ENCODE measurements at regions not wholly inside any gene's neighbourhood (a gene's known extent, or its start where the extent isn't known, plus 50 kb on each side); places are given as distances from the start of the nearest gene placed in this dataset.

GRCh38 chr6:21381331-21381963 lies 212.1 kb upstream of the SOX4 start:
- DNase-seq, result no peak

DNA sequence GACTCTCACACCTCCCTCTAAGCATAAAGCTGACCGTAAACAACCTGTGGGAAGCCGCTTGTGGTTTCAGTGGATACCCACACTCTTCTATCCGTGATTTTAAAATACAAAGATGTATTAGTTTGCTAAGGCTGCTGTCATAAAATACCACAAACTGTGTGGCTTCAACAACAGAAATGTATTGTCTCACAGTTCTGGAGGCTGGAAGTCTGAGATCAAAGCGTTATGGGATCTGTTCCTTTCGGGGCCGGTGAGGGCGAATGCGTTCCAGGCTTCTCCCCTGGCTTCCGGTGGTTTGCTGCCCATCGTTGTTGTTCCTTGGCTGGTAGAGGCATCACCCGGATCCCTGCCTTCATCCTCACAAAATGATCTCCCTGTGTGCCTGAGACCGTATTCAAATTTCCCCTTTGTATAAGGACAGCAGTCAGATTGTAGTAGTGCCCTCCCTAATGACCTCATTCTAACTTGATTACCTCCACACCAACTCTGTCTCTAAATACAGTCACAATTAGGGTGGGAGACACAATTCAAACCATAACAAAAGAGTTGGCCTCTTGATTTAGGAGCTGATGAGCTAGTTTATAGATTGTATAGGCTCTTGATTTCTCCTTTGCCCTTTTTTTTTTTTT lies 210.6 kb upstream of the SOX4 start:
- no peak for DNase-seq

DNA sequence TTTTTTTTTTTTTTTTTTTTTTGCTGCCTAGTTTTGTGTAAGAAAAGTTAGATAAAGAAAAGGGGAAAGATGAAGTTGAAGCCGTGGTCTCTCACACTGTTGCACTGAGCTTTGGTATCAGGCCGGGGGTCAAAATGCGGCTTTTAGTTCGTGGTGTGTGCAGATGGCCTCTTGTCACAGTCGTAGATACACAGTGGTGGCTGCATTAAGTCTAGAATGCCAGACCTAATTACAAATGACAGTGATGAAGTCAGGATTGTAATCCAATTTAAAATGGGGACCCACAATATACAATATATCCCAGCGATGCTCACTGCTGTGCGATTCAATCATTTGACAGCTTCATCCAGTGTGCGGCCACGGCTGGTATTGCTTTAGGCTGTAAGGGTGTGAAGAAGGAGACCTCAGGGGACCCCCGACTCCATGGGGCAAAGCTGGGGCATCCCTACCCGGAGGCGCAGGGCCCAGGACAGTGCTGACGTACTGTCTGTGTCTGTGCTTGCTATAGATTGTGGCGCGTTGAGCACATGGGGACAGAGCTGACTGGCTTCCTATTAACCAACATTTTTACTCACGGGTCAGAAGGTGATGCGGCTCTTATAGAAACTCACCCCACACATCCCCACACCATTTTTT lies 210.0 kb upstream of the SOX4 start:
- no peak for DNase-seq

GRCh38 chr6:21384216-21384615 lies 209.3 kb upstream of the SOX4 start:
- no peak for DNase-seq

DNA sequence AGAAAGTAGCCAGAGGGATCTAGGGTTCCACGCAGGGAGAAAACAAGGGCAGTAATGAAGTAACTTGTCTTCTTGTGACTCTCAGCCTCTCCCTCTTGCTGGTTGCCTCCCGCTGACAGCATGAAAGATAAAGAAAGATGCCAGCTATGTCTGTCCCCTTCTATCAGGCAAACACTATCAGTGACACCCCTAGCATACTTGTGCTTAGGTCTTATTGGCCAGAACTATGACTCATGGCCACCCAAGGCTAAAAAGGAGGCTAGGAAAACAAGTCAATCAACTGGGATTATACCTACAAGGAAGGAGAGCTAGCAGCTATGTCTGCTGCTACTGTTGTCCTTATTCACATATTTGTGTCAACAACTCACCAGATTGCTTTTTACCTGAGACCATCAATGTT lies 206.8 kb upstream of the SOX4 start:
- DNase-seq, result no peak

- no peak for DNase-seq
These were observed 202.9 kb upstream of the SOX4 start for GRCh38 chr6:21390532-21391213.

DNA sequence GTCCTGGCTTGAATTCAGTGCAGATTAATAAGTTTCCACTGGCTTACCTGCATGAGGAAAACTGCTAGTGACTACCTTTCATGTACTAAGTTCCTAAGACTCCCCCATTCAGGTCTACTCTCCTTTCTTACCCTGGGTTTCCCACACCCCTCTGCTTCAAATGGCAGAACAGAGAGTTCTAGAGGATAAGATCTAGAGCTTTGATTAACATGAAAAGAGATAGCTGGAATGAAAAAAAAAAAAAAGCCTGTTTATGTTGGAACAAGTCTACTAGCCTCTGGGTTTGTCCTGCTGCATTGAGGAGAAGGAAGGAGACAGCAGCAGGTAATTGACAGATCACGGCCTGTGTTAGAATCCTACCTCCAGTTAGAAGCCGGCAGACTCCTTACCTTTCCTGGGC lies 201.4 kb upstream of the SOX4 start:
- no peak for DNase-seq

- DNase-seq, result no peak
These were observed 199.9 kb upstream of the SOX4 start for GRCh38 chr6:21393441-21394165.

DNA sequence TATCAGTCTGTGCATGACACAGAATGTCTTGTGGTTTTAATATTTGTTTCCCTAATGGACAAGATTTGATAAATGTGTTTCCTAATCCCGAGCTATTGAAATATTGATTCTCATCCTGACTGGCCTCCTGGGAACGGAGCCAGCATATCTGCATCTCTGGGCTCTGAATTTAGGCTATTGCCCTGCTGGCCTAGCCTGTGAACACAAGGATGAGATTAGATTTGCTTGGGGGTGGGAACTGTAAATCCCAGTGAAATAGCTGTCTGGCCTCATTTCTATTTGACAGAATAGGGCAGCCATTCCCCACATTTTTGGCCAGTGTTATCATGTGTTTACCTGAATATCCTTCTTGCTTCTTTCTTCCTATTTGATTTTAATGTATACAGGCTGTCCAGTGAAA lies 198.4 kb upstream of the SOX4 start:
- no peak for DNase-seq

GRCh38 chr6:21396313-21396712 lies 197.2 kb upstream of the SOX4 start:
- no peak for DNase-seq

GRCh38 chr6:21398741-21399325 lies 194.7 kb upstream of the SOX4 start:
- DNase-seq, result no peak

GRCh38 chr6:21402368-21402767 lies 191.2 kb upstream of the SOX4 start:
- DNase-seq, result no peak

DNA sequence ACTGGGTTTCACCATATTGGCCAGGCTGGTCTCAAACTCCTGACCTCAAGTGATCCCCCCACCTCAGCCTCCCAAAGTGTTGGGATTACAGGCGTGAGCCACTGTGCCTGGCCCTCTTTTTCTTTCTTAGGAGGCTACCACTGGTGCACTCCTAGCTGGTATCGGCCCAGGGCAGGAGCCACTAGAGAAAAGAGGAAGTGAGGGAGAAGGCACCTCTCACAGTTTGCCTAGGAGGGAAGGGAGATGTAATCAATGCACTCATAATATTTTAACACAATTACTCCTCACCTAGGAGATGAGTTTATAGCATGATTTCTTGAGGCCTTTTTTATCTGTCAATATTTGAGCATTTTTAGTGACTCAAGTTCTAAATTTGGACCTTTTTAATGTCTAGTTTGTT lies 189.0 kb upstream of the SOX4 start:
- DNase-seq, result no peak

DNA sequence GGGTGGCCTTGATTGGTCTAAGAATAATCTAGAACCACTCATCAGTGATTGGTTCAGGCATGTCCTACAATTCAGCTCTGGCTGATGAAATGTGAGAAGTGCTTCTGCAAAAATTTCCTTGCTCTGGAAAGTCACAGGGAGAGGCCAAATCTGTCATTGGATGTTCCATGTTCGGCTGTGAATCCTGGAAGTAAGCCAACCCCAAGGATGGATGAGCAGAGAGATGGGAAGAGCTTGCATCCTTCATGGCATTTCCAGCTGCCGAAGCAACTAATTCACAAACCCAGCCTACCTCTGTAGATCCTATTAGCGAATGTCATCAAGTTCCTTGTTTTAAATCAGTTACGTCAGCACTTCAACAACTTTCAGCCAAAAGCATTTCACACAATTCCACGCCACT lies 187.2 kb upstream of the SOX4 start:
- no peak for DNase-seq

DNA sequence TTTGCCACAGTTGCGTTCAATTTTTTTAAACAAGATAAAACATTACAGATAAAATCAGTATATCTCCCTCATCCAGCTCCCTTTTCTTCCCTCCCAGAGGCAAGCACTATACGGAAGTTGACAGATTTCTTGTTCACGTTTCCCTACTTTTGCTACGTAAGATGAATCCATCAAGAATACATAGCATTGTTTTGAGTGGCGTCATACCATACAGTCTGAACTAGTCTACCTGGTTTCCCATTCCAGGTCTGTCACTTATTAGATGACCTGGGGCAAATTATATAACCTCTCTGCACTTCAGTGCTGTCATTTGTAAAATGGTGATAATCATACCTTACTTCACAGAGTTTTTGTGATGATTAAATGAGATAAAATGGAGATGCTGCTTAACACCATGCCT lies 184.3 kb upstream of the SOX4 start:
- no peak for DNase-seq

DNA sequence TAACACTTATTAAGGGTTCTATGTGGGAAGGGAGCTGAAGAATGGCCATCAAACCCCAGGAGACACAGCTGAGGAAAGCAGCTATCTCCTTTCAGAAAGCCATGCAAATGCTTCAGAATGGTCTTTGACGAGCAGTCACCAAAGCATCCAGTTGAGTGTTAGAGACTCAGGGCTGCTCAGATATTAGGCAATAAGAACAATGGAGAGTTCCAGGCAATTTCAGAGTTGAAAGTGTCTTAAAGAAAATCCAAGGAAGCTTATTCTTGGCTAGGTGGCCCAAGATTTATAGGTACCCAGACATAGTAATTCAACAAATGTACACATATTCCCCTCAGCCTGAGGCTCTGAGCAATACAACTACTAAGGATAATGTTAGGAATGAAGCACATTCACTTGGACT lies 180.1 kb upstream of the SOX4 start:
- DNase-seq, result no peak

GRCh38 chr6:21414065-21414464 lies 179.5 kb upstream of the SOX4 start:
- no peak for DNase-seq

- no peak for DNase-seq
These were observed 173.2 kb upstream of the SOX4 start for GRCh38 chr6:21420146-21420878.

- DNase-seq, result no peak
These were observed 172.6 kb upstream of the SOX4 start for GRCh38 chr6:21420926-21421325.

GRCh38 chr6:21423106-21423854 lies 170.3 kb upstream of the SOX4 start:
- no peak for DNase-seq

Data from left kidney (tissue), 1 donor.